Suprapubic skin (tissue), 3 donors: ENCODE measurements at regions not wholly inside any gene's neighbourhood (a gene's known extent, or its start where the extent isn't known, plus 50 kb on each side); places are given as distances from the start of the nearest gene placed in this dataset.

Experiments
- CTCF ChIP-seq, 2 donors: fragments of 200-600 bp in 1 of 2; fragments of 450-650 bp in 1 of 2; sonication (generic) in 1 of 2; IDR thresholded peaks; one replicate each; pipeline ENCODE4 v1.5.1; 2016 to 2019; ENCODE audit warnings: antibody characterized with exemption in 2 of 2, mild to moderate bottlenecking in 1 of 2, moderate library complexity in 1 of 2
- EP300 ChIP-seq: sonication (generic); formaldehyde crosslinking; IDR thresholded peaks from one replicate; pipeline ENCODE4 v1.6.1; 2017; ENCODE audit warnings: antibody characterized with exemption

DNA sequence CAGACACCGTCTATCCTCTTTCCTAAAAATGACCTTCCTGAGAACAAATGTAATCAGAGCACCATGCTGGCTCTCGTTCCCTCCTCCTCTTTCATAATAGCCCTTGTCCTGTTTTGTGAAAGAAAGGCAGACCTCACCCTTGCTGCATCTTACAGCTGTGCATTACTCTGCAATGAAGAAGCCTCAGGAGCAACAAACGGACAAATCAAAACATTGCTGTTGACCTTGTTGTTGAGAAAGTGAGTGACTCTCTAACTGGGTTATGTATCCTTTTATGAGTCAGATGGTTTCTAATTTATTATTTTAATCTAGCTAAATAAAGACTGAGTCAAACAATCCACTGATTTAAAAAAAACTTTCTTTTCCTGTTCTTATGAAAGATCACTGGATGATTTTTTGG lies 180.9 kb downstream of the RPS29 start:
- no peak for TF ChIP-seq CTCF (IDR thresholded peaks at IDR 0.05)
- no peak for TF ChIP-seq EP300
